Gastrocnemius medialis (tissue), 4 donors: ENCODE measurements at regions not wholly inside any gene's neighbourhood (a gene's known extent, or its start where the extent isn't known, plus 50 kb on each side); places are given as distances from the start of the nearest gene placed in this dataset.

ENCODE experiments used
- CTCF ChIP-seq, 5 experiments: fragments of 450-650 bp in 3 of 5; fragments of 200-600 bp in 2 of 5; sonication (generic) in 2 of 5; IDR thresholded peaks in 4 of 5; conservative IDR thresholded peaks in 1 of 5; 1 replicate in 4 of 5; 2 replicates in 1 of 5; pipeline ENCODE4 v1.5.1; 2016 to 2019; ENCODE audit warnings: antibody characterized with exemption in 5 of 5, mild to moderate bottlenecking in 3 of 5, moderate library complexity in 3 of 5
- POLR2A ChIP-seq, 2 donors: fragments of 450-650 bp; IDR thresholded peaks; one replicate each; pipeline ENCODE4 v1.6.1; 2017; ENCODE audit warnings: antibody characterized with exemption in 2 of 2, mild to moderate bottlenecking in 2 of 2, moderate library complexity in 2 of 2

GRCh38 chr12:75754141-75754540, 242.7 kb upstream of the KRR1 start:
- TF ChIP-seq CTCF (IDR thresholded peaks at IDR 0.05 in 4 of 5, conservative IDR thresholded peaks at IDR 0.05 in 1 of 5) (no peak), POLR2A (IDR thresholded peaks at IDR 0.05) (no peak)
